ENCODE measurements at regions not wholly inside any gene's neighbourhood (a gene's known extent, or its start where the extent isn't known, plus 50 kb on each side); places are given as distances from the start of the nearest gene placed in this dataset.

GRCh38 chr6:139627091-139627490, 252.6 kb upstream of the CITED2 start:
- TF ChIP-seq, protein P1, sequence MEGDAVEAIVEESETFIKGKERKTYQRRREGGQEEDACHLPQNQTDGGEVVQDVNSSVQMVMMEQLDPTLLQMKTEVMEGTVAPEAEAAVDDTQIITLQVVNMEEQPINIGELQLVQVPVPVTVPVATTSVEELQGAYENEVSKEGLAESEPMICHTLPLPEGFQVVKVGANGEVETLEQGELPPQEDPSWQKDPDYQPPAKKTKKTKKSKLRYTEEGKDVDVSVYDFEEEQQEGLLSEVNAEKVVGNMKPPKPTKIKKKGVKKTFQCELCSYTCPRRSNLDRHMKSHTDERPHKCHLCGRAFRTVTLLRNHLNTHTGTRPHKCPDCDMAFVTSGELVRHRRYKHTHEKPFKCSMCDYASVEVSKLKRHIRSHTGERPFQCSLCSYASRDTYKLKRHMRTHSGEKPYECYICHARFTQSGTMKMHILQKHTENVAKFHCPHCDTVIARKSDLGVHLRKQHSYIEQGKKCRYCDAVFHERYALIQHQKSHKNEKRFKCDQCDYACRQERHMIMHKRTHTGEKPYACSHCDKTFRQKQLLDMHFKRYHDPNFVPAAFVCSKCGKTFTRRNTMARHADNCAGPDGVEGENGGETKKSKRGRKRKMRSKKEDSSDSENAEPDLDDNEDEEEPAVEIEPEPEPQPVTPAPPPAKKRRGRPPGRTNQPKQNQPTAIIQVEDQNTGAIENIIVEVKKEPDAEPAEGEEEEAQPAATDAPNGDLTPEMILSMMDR (IDR thresholded peaks at IDR 0.05): no peak
- TF ChIP-seq POLR2A (IDR thresholded peaks at IDR 0.05): no peak
